Thoracic aorta (tissue), 2 donors: ENCODE measurements at regions not wholly inside any gene's neighbourhood (a gene's known extent, or its start where the extent isn't known, plus 50 kb on each side); places are given as distances from the start of the nearest gene placed in this dataset.

ENCODE experiments used
- ATAC-seq: fragments of 150-250 bp; one replicate; pipeline ENCODE4 v1.8.0; 2017; ENCODE audit warnings: low read depth; ENCODE audit not compliant: insufficient number of reproducible peaks, low FRiP score
- DNase-seq: peaks from one replicate; pipeline ENCODE4 v3.0.0-alpha.2; 2020; ENCODE audit warnings: low spot score
- H3K27ac ChIP-seq, 2 donors: fragments of 200-600 bp; sonication (generic); 1 replicate in 1 of 2; 2 replicates in 1 of 2; pipeline ENCODE4 v1.5.1; 2016; ENCODE audit warnings: mild to moderate bottlenecking in 2 of 2, moderate library complexity in 2 of 2
- H3K27me3 ChIP-seq: fragments of 200-600 bp; sonication (generic); replicated peaks from 2 replicates; pipeline ENCODE4 v1.6.0; 2016; ENCODE audit warnings: mild to moderate bottlenecking; ENCODE audit not compliant: insufficient read depth
- H3K36me3 ChIP-seq: fragments of 200-600 bp; sonication (generic); one replicate; pipeline ENCODE4 v1.5.1; 2016
- H3K4me1 ChIP-seq, 2 donors: fragments of 200-600 bp; sonication (generic); 1 replicate in 1 of 2; 2 replicates in 1 of 2; pipeline versions ENCODE4 v1.5.1 to v1.6.0; 2016; ENCODE audit warnings: low read depth in 2 of 2, mild to moderate bottlenecking in 1 of 2; ENCODE audit not compliant: control insufficient read depth in 1 of 2
- H3K4me3 ChIP-seq: fragments of 200-600 bp; sonication (generic); 2 replicates; pipeline ENCODE4 v1.5.1; 2016; ENCODE audit warnings: mild to moderate bottlenecking
- H3K9me3 ChIP-seq: fragments of 200-600 bp; sonication (generic); 2 replicates; pipeline ENCODE4 v1.5.1; 2016
- TF ChIP-seq, protein P1 (sequence below): fragments of 200-600 bp; sonication (generic); IDR thresholded peaks from one replicate; pipeline ENCODE4 v1.5.1; 2019; ENCODE audit warnings: antibody characterized with exemption

DNA sequence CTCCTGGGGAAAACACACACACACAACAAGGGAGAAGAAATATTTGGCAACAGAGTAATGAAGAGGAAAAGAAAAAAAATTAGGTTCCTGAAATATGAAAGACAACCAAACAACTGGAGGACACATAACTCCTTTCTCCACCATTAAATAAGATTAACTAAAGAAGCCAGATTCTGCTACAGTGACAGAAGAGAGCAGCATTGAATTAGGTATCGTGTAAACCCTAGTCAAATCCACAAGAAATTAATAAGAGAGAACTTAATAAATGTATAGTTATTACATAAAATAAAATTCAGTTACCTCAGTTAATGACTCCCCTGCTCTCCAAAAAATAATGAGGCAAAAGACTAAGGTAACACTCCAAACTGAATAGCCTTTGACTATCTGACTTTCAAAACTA, 306.7 kb downstream of the CRPPA start:
- TF ChIP-seq, protein P1, sequence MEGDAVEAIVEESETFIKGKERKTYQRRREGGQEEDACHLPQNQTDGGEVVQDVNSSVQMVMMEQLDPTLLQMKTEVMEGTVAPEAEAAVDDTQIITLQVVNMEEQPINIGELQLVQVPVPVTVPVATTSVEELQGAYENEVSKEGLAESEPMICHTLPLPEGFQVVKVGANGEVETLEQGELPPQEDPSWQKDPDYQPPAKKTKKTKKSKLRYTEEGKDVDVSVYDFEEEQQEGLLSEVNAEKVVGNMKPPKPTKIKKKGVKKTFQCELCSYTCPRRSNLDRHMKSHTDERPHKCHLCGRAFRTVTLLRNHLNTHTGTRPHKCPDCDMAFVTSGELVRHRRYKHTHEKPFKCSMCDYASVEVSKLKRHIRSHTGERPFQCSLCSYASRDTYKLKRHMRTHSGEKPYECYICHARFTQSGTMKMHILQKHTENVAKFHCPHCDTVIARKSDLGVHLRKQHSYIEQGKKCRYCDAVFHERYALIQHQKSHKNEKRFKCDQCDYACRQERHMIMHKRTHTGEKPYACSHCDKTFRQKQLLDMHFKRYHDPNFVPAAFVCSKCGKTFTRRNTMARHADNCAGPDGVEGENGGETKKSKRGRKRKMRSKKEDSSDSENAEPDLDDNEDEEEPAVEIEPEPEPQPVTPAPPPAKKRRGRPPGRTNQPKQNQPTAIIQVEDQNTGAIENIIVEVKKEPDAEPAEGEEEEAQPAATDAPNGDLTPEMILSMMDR: no peak
- Histone ChIP-seq H3K4me3 (no peak overlapping the region), H3K4me1 (no peaks in the 10 kb centered on the region), H3K27ac (no peak overlapping the region), H3K27me3 (no peaks in the 10 kb centered on the region), H3K9me3 (no peaks in the 10 kb centered on the region), H3K36me3 (no peaks in the 10 kb centered on the region)
- DNase-seq (no peak), ATAC-seq (no peak)

DNA sequence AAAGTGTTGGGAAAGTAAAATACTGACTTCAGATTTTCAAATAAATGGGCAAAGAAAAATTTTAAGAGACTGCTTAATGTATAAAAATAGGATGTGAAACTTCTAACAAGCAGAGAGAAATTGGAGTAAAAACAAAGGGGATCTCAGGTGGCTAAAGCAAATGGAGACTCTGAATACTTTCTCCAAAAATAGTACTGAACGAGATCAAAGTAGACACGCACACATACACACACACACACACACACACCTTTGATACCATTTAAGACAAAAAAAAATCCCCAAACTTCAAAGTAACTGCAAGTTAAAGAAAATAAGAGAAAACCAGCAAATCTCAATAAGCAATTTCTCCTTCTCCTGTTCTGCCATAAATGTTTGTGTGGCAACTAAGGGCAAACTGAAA, 307.3 kb downstream of the CRPPA start:
- TF ChIP-seq, protein P1: no peak
- H3K36me3 ChIP-seq: no peaks in the 10 kb centered on the region
- no peak for DNase-seq
- no peak overlapping the region for H3K4me3 ChIP-seq
- ATAC-seq: no peak
- no peaks in the 10 kb centered on the region for H3K4me1 ChIP-seq
- no peak overlapping the region for H3K27ac ChIP-seq
- H3K9me3 ChIP-seq: no peaks in the 10 kb centered on the region
- no peaks in the 10 kb centered on the region for H3K27me3 ChIP-seq

DNA sequence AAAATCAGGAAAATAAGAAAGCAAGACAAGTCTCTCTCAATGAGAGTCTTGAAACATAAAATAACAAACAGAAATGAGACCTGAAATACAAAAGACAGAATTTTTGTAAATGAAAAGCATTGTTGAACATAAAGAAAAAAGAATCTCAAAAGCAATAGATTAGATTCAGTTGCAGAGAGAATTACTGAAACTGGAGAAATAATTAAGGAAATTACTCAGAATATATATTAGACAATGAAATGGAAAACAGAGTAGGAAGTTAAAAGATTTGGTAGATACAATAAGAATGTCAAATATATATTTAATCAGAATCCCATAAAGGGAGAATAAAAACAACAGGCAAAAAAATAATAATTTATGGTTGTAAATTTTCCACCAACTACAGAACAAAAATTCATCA, 308.3 kb downstream of the CRPPA start:
- no peaks in the 10 kb centered on the region for H3K4me1 ChIP-seq
- H3K9me3 ChIP-seq: peaks cover 2% of the 10 kb centered on the region
- TF ChIP-seq, protein P1: no peak
- no peaks in the 10 kb centered on the region for H3K36me3 ChIP-seq
- no peaks in the 10 kb centered on the region for H3K27me3 ChIP-seq
- H3K27ac ChIP-seq: no peak overlapping the region
- H3K4me3 ChIP-seq: no peak overlapping the region
- ATAC-seq (no peak), DNase-seq (no peak)

DNA sequence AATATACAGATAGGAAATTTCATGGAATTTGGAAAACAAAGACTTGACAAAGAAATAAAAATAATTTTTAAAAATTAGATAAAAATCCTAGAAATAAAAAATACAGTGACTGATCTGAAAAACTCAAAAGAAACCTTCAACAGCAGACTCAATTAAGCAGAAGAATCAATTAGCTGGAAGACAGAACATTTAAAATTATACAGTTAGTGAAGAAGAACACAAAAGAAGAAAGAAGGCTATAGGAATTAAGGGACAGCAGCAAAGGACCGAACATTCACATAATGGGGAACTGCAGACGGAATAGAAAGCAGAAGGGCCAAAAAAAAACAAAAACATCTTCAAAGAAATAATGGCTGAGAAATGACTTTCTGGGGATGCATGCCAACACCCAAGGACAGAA, 314.5 kb downstream of the CRPPA start:
- H3K36me3 ChIP-seq: no peaks in the 10 kb centered on the region
- no peaks in the 10 kb centered on the region for H3K4me1 ChIP-seq
- ATAC-seq (no peak), DNase-seq (no peak)
- TF ChIP-seq, protein P1: no peak
- H3K4me3 ChIP-seq: no peak overlapping the region
- H3K27me3 ChIP-seq: no peaks in the 10 kb centered on the region
- no peak overlapping the region for H3K27ac ChIP-seq
- H3K9me3 ChIP-seq: peaks cover 24% of the 10 kb centered on the region

DNA sequence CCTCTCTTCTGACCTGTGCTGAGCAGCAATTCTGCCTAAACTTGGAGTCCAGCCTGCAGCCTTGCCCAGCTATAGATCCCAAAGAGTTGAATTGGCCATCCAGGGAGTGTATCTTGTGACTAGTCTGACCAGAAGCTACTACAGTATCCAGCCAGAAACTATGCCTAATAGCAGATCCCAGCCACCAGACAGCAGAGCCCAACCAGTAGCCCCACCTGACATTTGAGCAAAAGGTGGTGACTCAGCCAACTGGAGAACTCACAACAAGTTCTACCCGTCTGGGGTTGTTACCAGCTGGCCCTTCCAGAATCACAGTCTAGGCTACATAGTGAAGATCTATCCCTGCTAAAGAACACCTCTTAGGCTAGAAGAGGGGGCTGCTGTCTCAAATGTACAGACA, 315.0 kb downstream of the CRPPA start:
- no peak for ATAC-seq
- Histone ChIP-seq H3K4me1 (no peaks in the 10 kb centered on the region), H3K36me3 (no peaks in the 10 kb centered on the region), H3K4me3 (no peak overlapping the region), H3K27ac (no peak overlapping the region), H3K9me3 (peaks cover 26% of the 10 kb centered on the region), H3K27me3 (no peaks in the 10 kb centered on the region)
- TF ChIP-seq, protein P1: no peak
- no peak for DNase-seq
